ENCODE measurements at regions not wholly inside any gene's neighbourhood (a gene's known extent, or its start where the extent isn't known, plus 50 kb on each side); places are given as distances from the start of the nearest gene placed in this dataset.
"Not testable (repeated sequence)": the region's sequence is repeated elsewhere in the genome, so short reads cannot be mapped to it uniquely, and the experiment has no call there.

DNA sequence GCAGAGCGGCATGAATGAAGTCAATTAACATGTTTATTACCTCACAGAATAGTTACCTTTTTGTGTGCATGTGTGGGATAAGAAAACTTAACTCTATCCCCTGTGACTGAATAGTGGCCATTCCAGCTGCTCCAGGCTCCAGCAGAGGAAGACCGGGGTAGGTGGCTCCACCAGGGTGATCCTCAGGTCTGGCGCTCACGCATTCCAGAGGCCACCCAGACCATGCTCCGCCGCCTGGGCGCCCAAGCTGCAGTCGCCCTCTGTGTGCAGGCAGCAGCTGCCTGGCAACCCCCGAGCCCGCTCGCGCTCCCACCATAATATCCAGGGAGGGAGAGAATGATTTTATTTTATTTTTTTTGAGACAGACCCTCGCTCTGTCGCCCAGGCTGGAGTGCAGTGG lies 1474.5 kb upstream of the TPTE start:
- H3K27me3 ChIP-seq (ENCODE audit: control insufficient read depth, insufficient read depth, low read length); H3K9me3 ChIP-seq (ENCODE audit: control insufficient read depth, low read depth, low read length); H3K36me3 ChIP-seq (ENCODE audit: control insufficient read depth, low read depth, low read length); H3K4me3 ChIP-seq (ENCODE audit: low read length); H3K9ac ChIP-seq (ENCODE audit: low read length); H3K27ac ChIP-seq (ENCODE audit: low read length); H3K4me1 ChIP-seq (ENCODE audit: control insufficient read depth, low read depth, low read length): not testable (repeated sequence)

DNA sequence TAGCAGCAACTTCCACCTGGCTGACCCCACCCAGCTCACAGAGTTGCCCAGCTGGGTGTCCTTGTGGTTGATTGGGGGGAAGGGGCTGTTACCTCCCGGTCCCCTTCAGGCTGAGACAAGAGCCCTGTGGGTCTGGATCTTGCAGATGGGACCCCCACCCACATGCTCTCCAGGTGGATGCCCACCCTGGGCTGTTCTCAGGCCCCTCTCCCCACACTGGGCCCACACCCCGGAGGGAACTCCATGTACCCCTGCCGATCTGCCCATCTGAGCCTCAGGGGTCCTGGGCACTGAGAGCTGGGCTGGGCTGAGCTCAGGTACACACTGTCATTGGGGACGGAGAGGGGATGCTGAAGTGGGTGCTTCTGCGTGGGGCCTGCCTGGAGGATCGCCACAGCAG lies 1453.9 kb upstream of the TPTE start:
- H3K9ac ChIP-seq (ENCODE audit: low read length); H3K27me3 ChIP-seq (ENCODE audit: control insufficient read depth, insufficient read depth, low read length); H3K36me3 ChIP-seq (ENCODE audit: control insufficient read depth, low read depth, low read length); H3K27ac ChIP-seq (ENCODE audit: low read length); H3K4me3 ChIP-seq (ENCODE audit: low read length); H3K4me1 ChIP-seq (ENCODE audit: control insufficient read depth, low read depth, low read length); H3K9me3 ChIP-seq (ENCODE audit: control insufficient read depth, low read depth, low read length): not testable (repeated sequence)

DNA sequence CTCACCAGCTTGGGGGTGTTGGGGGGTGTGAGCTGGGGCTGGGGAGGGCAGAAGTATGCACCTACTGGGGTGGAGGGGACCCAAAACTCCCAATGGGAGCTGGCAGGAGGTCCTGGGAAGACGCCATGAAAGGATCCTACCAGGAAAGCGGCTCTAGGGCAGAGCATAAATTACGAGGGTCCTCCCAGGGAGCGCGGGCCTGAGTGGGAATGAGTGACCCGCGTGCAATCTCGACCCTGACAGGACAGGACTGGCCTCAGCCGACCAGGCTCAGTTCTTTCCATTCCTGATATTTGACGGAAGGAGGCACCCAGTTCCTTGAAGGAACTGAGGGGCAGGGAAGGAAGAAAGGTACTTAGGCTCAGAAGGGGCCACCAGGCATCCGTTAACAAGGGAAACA lies 1452.8 kb upstream of the TPTE start:
- H3K27ac ChIP-seq (ENCODE audit: low read length); H3K4me3 ChIP-seq (ENCODE audit: low read length); H3K36me3 ChIP-seq (ENCODE audit: control insufficient read depth, low read depth, low read length); H3K9me3 ChIP-seq (ENCODE audit: control insufficient read depth, low read depth, low read length); H3K27me3 ChIP-seq (ENCODE audit: control insufficient read depth, insufficient read depth, low read length); H3K4me1 ChIP-seq (ENCODE audit: control insufficient read depth, low read depth, low read length); H3K9ac ChIP-seq (ENCODE audit: low read length): not testable (repeated sequence)

DNA sequence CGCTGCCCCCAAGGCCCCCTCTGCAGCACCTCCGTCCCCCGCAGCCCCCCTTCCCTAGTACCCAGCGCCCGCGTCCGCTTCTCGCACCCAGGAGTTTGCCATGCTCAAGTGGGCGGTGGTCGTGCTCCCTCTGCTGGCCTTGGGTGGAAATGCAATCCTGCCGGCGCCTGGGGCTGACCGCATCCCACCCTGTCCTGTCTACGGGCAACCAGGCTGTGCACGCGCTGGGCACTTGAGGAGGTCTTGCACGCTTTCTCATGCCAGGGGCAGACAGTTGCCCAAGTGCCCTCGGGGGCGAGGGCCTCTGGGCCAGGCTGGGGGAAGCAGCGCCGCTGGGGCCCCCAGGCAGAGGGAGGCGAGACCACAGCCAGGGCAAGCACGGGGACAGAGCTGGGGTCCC lies 1450.7 kb upstream of the TPTE start:
- H3K4me3 ChIP-seq (ENCODE audit: low read length); H3K4me1 ChIP-seq (ENCODE audit: control insufficient read depth, low read depth, low read length); H3K27ac ChIP-seq (ENCODE audit: low read length); H3K27me3 ChIP-seq (ENCODE audit: control insufficient read depth, insufficient read depth, low read length); H3K9me3 ChIP-seq (ENCODE audit: control insufficient read depth, low read depth, low read length); H3K36me3 ChIP-seq (ENCODE audit: control insufficient read depth, low read depth, low read length); H3K9ac ChIP-seq (ENCODE audit: low read length): not testable (repeated sequence)

DNA sequence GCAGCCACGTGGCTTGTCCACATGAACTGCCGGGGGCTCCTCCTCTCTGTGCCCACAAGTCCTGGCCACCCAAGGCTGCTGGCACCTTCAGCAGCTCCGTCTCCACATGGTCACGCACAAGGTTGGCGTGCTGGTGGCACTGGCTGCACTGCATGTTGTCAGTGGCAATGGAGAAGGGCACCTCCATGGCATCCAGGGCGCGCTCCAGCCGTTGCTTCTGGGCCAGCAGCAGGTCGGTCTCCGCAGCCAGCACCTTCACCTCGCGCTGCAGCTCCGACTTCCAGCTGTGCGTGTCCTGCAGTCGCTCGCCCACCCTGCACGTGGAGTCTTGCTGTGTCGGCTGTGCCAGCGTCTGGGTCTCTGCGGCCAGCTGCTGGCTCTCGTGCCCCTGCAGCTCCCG lies 1448.4 kb upstream of the TPTE start:
- not testable (repeated sequence) for H3K4me1 ChIP-seq (ENCODE audit: control insufficient read depth, low read depth, low read length); H3K4me3 ChIP-seq (ENCODE audit: low read length); H3K27ac ChIP-seq (ENCODE audit: low read length); H3K9me3 ChIP-seq (ENCODE audit: control insufficient read depth, low read depth, low read length); H3K36me3 ChIP-seq (ENCODE audit: control insufficient read depth, low read depth, low read length); H3K27me3 ChIP-seq (ENCODE audit: control insufficient read depth, insufficient read depth, low read length); H3K9ac ChIP-seq (ENCODE audit: low read length)

- H3K36me3 ChIP-seq (ENCODE audit: control insufficient read depth, low read depth, low read length); H3K4me1 ChIP-seq (ENCODE audit: control insufficient read depth, low read depth, low read length); H3K9me3 ChIP-seq (ENCODE audit: control insufficient read depth, low read depth, low read length); H3K9ac ChIP-seq (ENCODE audit: low read length); H3K4me3 ChIP-seq (ENCODE audit: low read length); H3K27ac ChIP-seq (ENCODE audit: low read length); H3K27me3 ChIP-seq (ENCODE audit: control insufficient read depth, insufficient read depth, low read length): not testable (repeated sequence)
Measured at GRCh38 chr21:9074772-9075171, 1446.6 kb upstream of the TPTE start.

DNA sequence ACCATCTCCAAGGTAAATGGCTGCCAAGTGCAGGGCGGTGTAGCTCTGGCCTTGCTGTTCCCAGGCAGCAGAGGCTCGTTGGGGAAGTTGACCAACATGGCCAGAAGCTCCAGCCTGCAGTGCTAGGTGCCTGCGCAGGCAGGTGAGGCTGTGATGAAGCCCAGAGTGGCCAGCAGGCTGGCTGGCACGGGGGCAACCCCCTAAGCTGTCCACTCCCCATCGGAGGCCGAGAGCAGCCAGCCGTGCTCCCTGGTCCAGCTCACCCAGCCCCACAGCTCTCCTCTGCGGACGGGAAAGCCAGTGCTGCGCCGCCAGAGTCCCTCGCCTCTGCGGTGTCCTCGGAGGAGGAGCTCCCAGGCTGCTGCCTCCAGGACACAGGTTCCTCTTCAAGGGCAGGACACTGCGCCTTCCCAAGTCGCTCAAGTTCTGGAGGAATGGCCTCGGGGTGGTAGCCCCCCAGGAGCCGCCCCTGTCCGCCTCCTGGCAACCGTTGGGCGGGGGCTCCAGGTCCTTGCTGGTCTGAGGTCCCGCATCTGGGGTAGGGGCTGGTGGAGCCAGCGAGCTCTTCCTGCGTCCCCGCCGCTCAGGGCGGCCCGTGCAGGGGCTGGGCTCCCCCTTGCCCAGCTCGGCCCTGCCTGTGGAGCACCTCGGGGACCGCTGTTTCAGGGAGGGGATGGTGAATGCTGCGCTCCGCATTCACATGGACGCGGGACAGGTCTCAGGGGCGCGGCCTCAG lies 1438.1 kb upstream of the TPTE start:
- not testable (repeated sequence) for H3K36me3 ChIP-seq (ENCODE audit: control insufficient read depth, low read depth, low read length); H3K4me3 ChIP-seq (ENCODE audit: low read length); H3K9me3 ChIP-seq (ENCODE audit: control insufficient read depth, low read depth, low read length); H3K4me1 ChIP-seq (ENCODE audit: control insufficient read depth, low read depth, low read length); H3K9ac ChIP-seq (ENCODE audit: low read length); H3K27me3 ChIP-seq (ENCODE audit: control insufficient read depth, insufficient read depth, low read length); H3K27ac ChIP-seq (ENCODE audit: low read length)

- not testable (repeated sequence) for H3K9me3 ChIP-seq (ENCODE audit: control insufficient read depth, low read depth, low read length); H3K4me1 ChIP-seq (ENCODE audit: control insufficient read depth, low read depth, low read length)
Measured at GRCh38 chr21:9086299-9086698, 1435.1 kb upstream of the TPTE start.

GRCh38 chr21:9087816-9088215 lies 1433.6 kb upstream of the TPTE start:
- not testable (repeated sequence) for H3K9ac ChIP-seq (ENCODE audit: low read length); H3K9me3 ChIP-seq (ENCODE audit: control insufficient read depth, low read depth, low read length); H3K27me3 ChIP-seq (ENCODE audit: control insufficient read depth, insufficient read depth, low read length); H3K27ac ChIP-seq (ENCODE audit: low read length); H3K36me3 ChIP-seq (ENCODE audit: control insufficient read depth, low read depth, low read length); H3K4me1 ChIP-seq (ENCODE audit: control insufficient read depth, low read depth, low read length); H3K4me3 ChIP-seq (ENCODE audit: low read length)

More at GRCh38 chr21:9086299-9086698, 1435.1 kb upstream of the TPTE start:
- not testable (repeated sequence) for H3K36me3 ChIP-seq (ENCODE audit: control insufficient read depth, low read depth, low read length); H3K27me3 ChIP-seq (ENCODE audit: control insufficient read depth, insufficient read depth, low read length); H3K27ac ChIP-seq (ENCODE audit: low read length); H3K9ac ChIP-seq (ENCODE audit: low read length); H3K4me3 ChIP-seq (ENCODE audit: low read length)

- not testable (repeated sequence) for H3K27me3 ChIP-seq (ENCODE audit: control insufficient read depth, insufficient read depth, low read length); H3K4me1 ChIP-seq (ENCODE audit: control insufficient read depth, low read depth, low read length); H3K36me3 ChIP-seq (ENCODE audit: control insufficient read depth, low read depth, low read length); H3K4me3 ChIP-seq (ENCODE audit: low read length); H3K9ac ChIP-seq (ENCODE audit: low read length); H3K9me3 ChIP-seq (ENCODE audit: control insufficient read depth, low read depth, low read length); H3K27ac ChIP-seq (ENCODE audit: low read length)
Measured at GRCh38 chr21:9129741-9130140, 1391.6 kb upstream of the TPTE start.

DNA sequence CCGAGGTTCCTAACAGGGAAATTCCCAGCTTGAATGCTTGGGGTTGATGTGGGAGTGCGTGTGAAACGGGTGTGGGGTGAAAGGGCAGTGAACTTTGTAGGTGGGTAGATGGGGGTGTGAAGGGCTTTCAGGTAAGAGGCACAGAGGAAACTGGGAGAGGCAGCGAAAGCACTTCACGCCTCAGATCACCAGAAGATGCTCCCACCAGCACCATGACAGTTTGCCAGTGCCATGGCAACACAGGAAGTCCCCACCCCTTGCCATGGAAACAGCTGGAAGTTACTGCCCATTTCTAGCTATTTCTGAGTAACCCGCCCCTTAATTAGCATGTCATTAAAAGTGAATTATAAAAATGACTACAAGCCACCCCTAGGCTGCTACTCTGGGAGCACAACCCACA lies 1390.6 kb upstream of the TPTE start:
- not testable (repeated sequence) for H3K4me3 ChIP-seq (ENCODE audit: low read length); H3K36me3 ChIP-seq (ENCODE audit: control insufficient read depth, low read depth, low read length); H3K4me1 ChIP-seq (ENCODE audit: control insufficient read depth, low read depth, low read length); H3K27ac ChIP-seq (ENCODE audit: low read length); H3K9ac ChIP-seq (ENCODE audit: low read length); H3K27me3 ChIP-seq (ENCODE audit: control insufficient read depth, insufficient read depth, low read length); H3K9me3 ChIP-seq (ENCODE audit: control insufficient read depth, low read depth, low read length)

All from iPS-18a (cell line).